KOPT-K1 (cell line): ENCODE measurements at regions not wholly inside any gene's neighbourhood (a gene's known extent, or its start where the extent isn't known, plus 50 kb on each side); places are given as distances from the start of the nearest gene placed in this dataset.
"Not testable (repeated sequence)": the region's sequence is repeated elsewhere in the genome, so short reads cannot be mapped to it uniquely, and the experiment has no call there.

ENCODE experiments used
- H3K27ac ChIP-seq: fragments of 200-600 bp; sonication (generic); 2 replicates; pipeline ENCODE4 v1.5.1; 2016; ENCODE audit warnings: antibody characterized with exemption, mild to moderate bottlenecking, low read depth, low read length; ENCODE audit not compliant: poor library complexity, severe bottlenecking
- H3K36me3 ChIP-seq: fragments of 200-600 bp; sonication (generic); 2 replicates; pipeline ENCODE4 v1.5.1; 2017; ENCODE audit warnings: antibody characterized with exemption, mild to moderate bottlenecking, low read length, moderate library complexity; ENCODE audit not compliant: insufficient read depth
- H3K9me3 ChIP-seq: fragments of 200-600 bp; sonication (generic); 2 replicates; pipeline ENCODE4 v1.5.1; 2017; ENCODE audit warnings: antibody characterized with exemption, low read length, mild to moderate bottlenecking; ENCODE audit not compliant: insufficient read depth, poor library complexity, severe bottlenecking

GRCh38 chr16:72590151-72590937 is 418.4 kb upstream of the PMFBP1 start:
- Histone ChIP-seq H3K9me3 (no peaks in the 10 kb centered on the region), H3K27ac (no peak overlapping the region), H3K36me3 (no peaks in the 10 kb centered on the region)

- Histone ChIP-seq H3K9me3 (no peaks in the 10 kb centered on the region), H3K36me3 (no peaks in the 10 kb centered on the region), H3K27ac (no peak overlapping the region)
Observed at GRCh38 chr16:72588551-72588950, 416.6 kb upstream of the PMFBP1 start.

GRCh38 chr16:72578061-72578460 is 406.1 kb upstream of the PMFBP1 start:
- H3K9me3 ChIP-seq, H3K27ac ChIP-seq, H3K36me3 ChIP-seq: not testable (repeated sequence)

- Histone ChIP-seq H3K36me3 (no peaks in the 10 kb centered on the region; the same call in 1 of the 2 replicates), H3K27ac (no peak overlapping the region), H3K9me3 (no peaks in the 10 kb centered on the region)
Observed at GRCh38 chr16:72576189-72576588, 404.2 kb upstream of the PMFBP1 start.

GRCh38 chr16:72569677-72570076 is 397.7 kb upstream of the PMFBP1 start:
- Histone ChIP-seq H3K27ac (no peak overlapping the region), H3K36me3 (no peaks in the 10 kb centered on the region; the same call in 1 of the 2 replicates), H3K9me3 (no peaks in the 10 kb centered on the region)

GRCh38 chr16:72568502-72568901 is 396.5 kb upstream of the PMFBP1 start:
- Histone ChIP-seq H3K36me3 (no peaks in the 10 kb centered on the region; the same call in 1 of the 2 replicates), H3K27ac (no peak overlapping the region), H3K9me3 (no peaks in the 10 kb centered on the region)

- Histone ChIP-seq H3K9me3 (no peaks in the 10 kb centered on the region), H3K36me3 (no peaks in the 10 kb centered on the region), H3K27ac (no peak overlapping the region)
Observed at GRCh38 chr16:72566174-72566573, 394.2 kb upstream of the PMFBP1 start.

- Histone ChIP-seq H3K36me3 (no peaks in the 10 kb centered on the region), H3K27ac (no peak overlapping the region), H3K9me3 (no peaks in the 10 kb centered on the region)
Observed at GRCh38 chr16:72565106-72565505, 393.2 kb upstream of the PMFBP1 start.

- H3K27ac ChIP-seq = no peak overlapping the region
Observed at GRCh38 chr16:72560617-72561016, 388.7 kb upstream of the PMFBP1 start.

GRCh38 chr16:72558501-72558900 is 386.5 kb upstream of the PMFBP1 start:
- H3K27ac ChIP-seq = no peak overlapping the region
- no peaks in the 10 kb centered on the region for H3K36me3 ChIP-seq
- no peaks in the 10 kb centered on the region for H3K9me3 ChIP-seq

More at GRCh38 chr16:72560617-72561016, 388.7 kb upstream of the PMFBP1 start:
- H3K36me3 ChIP-seq = no peaks in the 10 kb centered on the region
- H3K9me3 ChIP-seq = no peaks in the 10 kb centered on the region

- Histone ChIP-seq H3K27ac (no peak overlapping the region), H3K9me3 (peaks cover 11% of the 10 kb centered on the region), H3K36me3 (no peaks in the 10 kb centered on the region)
Observed at GRCh38 chr16:72554935-72555334, 383.0 kb upstream of the PMFBP1 start.

- Histone ChIP-seq H3K36me3 (no peaks in the 10 kb centered on the region), H3K27ac (no peak overlapping the region), H3K9me3 (peaks cover 20% of the 10 kb centered on the region)
Observed at GRCh38 chr16:72552654-72553053, 380.7 kb upstream of the PMFBP1 start.

- Histone ChIP-seq H3K36me3 (no peaks in the 10 kb centered on the region), H3K9me3 (peaks cover 20% of the 10 kb centered on the region), H3K27ac (no peak overlapping the region)
Observed at GRCh38 chr16:72551649-72552048, 379.7 kb upstream of the PMFBP1 start.

- no peak overlapping the region for H3K27ac ChIP-seq
- H3K9me3 ChIP-seq = peaks cover 20% of the 10 kb centered on the region
- H3K36me3 ChIP-seq = no peaks in the 10 kb centered on the region
Observed at GRCh38 chr16:72549878-72550277, 377.9 kb upstream of the PMFBP1 start.

GRCh38 chr16:72542102-72542501 is 370.1 kb upstream of the PMFBP1 start:
- Histone ChIP-seq H3K9me3 (no peaks in the 10 kb centered on the region), H3K36me3 (no peaks in the 10 kb centered on the region), H3K27ac (no peak overlapping the region)

GRCh38 chr16:72537664-72538063 is 365.7 kb upstream of the PMFBP1 start:
- no peak overlapping the region for H3K27ac ChIP-seq
- no peaks in the 10 kb centered on the region for H3K36me3 ChIP-seq
- H3K9me3 ChIP-seq = no peaks in the 10 kb centered on the region
